HCT116 (cell line): ENCODE measurements at regions not wholly inside any gene's neighbourhood (a gene's known extent, or its start where the extent isn't known, plus 50 kb on each side); places are given as distances from the start of the nearest gene placed in this dataset.

ENCODE experiments used
- CEBPB ChIP-seq: IDR thresholded peaks from 2 replicates; pipeline ENCODE4 v1.6.1; 2012; ENCODE audit warnings: low read depth
- ELF1 ChIP-seq: IDR thresholded peaks from 2 replicates; pipeline ENCODE4 v1.6.1; 2012; ENCODE audit warnings: low read depth, borderline replicate concordance
- EZH2 ChIP-seq: fragments of 200-600 bp; sonication (generic); IDR thresholded peaks from 2 replicates; pipeline ENCODE4 v1.6.1; 2017; ENCODE audit warnings: antibody characterized with exemption, mixed run types
- FOSL1 ChIP-seq: IDR thresholded peaks from 2 replicates; pipeline ENCODE4 v1.6.1; 2012; ENCODE audit warnings: low read depth
- POLR2A ChIP-seq: IDR thresholded peaks from 2 replicates; pipeline ENCODE4 v1.7.0; 2011; ENCODE audit warnings: borderline replicate concordance; ENCODE audit not compliant: insufficient read depth, insufficient read length; ENCODE audit errors: extremely low read depth
- POLR2AphosphoS5 ChIP-seq: IDR thresholded peaks from 2 replicates; pipeline ENCODE4 v1.6.1; 2011; ENCODE audit warnings: mild to moderate bottlenecking, low read depth, low read length, moderate library complexity
- SIN3A ChIP-seq: IDR thresholded peaks from 2 replicates; pipeline ENCODE4 v1.6.1; 2012; ENCODE audit warnings: low read depth
- SRF ChIP-seq: IDR thresholded peaks from 2 replicates; pipeline ENCODE4 v1.6.1; 2012; ENCODE audit warnings: low read depth
- TCF7L2 ChIP-seq: IDR thresholded peaks from 2 replicates; pipeline ENCODE4 v1.7.0; 2011; ENCODE audit warnings: borderline replicate concordance, inconsistent platforms; ENCODE audit not compliant: insufficient read depth, insufficient read length; ENCODE audit errors: extremely low read depth
- ZNF274 ChIP-seq: fragments of 200-500 bp; sonication (Bioruptor generic); IDR thresholded peaks from 2 replicates; pipeline ENCODE4 v1.6.1; 2014; ENCODE audit warnings: mild to moderate bottlenecking, low read depth, low read length, inconsistent platforms
- TF ChIP-seq, protein P1 (sequence below), 3 experiments: fragments of 200-600 bp in 1 of 3; sonication (generic) in 1 of 3; IDR thresholded peaks in 2 of 3; conservative IDR thresholded peaks in 1 of 3; 2 replicates each; pipeline ENCODE4 v1.5.1; 2012 to 2017; ENCODE audit warnings: low read depth in 2 of 3, low read length in 2 of 3, antibody characterized with exemption in 1 of 3, borderline replicate concordance in 1 of 3, control low read depth in 1 of 3, mild to moderate bottlenecking in 1 of 3, mixed read lengths in 1 of 3, mixed run types in 1 of 3, moderate library complexity in 1 of 3; ENCODE audit not compliant: insufficient read depth in 1 of 3
- TF ChIP-seq, protein P2 (sequence below): IDR thresholded peaks from 2 replicates; pipeline ENCODE4 v1.6.1; 2012
- TF ChIP-seq, protein P3 (sequence below): IDR thresholded peaks from 2 replicates; pipeline ENCODE4 v1.6.1; 2012; ENCODE audit warnings: low read depth
- TF ChIP-seq, protein P4 (sequence below): IDR thresholded peaks from 2 replicates; pipeline ENCODE4 v1.6.1; 2011; ENCODE audit warnings: mild to moderate bottlenecking, low read length, moderate library complexity; ENCODE audit not compliant: insufficient replicate concordance; ENCODE audit errors: extremely low read depth

DNA sequence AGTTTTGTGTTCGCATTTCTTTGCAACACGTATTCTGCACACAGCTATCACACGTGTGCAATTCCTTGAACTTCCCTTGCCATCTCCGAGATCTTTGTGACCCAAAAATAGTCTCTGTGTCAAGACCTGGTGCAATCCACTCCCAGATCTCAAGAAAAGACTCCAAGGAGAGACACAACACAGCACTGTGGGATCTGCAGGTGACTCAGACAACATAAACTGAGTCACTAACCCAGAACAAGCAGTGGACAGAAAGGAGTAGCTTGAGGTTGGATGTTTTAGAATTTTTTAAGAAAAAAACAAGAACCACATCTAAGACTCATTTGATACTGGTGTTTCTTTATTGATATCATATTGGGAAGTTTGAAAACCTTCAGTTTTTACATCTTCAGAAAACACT is 396.9 kb downstream of the AGTPBP1 start:
- TF ChIP-seq, protein P1, sequence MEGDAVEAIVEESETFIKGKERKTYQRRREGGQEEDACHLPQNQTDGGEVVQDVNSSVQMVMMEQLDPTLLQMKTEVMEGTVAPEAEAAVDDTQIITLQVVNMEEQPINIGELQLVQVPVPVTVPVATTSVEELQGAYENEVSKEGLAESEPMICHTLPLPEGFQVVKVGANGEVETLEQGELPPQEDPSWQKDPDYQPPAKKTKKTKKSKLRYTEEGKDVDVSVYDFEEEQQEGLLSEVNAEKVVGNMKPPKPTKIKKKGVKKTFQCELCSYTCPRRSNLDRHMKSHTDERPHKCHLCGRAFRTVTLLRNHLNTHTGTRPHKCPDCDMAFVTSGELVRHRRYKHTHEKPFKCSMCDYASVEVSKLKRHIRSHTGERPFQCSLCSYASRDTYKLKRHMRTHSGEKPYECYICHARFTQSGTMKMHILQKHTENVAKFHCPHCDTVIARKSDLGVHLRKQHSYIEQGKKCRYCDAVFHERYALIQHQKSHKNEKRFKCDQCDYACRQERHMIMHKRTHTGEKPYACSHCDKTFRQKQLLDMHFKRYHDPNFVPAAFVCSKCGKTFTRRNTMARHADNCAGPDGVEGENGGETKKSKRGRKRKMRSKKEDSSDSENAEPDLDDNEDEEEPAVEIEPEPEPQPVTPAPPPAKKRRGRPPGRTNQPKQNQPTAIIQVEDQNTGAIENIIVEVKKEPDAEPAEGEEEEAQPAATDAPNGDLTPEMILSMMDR (IDR thresholded peaks at IDR 0.05 in 2 of 3, conservative IDR thresholded peaks at IDR 0.05 in 1 of 3; ENCODE audit: borderline replicate concordance in 1 of 3, insufficient read depth in 1 of 3, low read depth in 2 of 3, low read length in 2 of 3): no peak
- no peak for TF ChIP-seq POLR2AphosphoS5
- TF ChIP-seq SRF: no peak
- TF ChIP-seq ZNF274: no peak
- TF ChIP-seq, protein P2, sequence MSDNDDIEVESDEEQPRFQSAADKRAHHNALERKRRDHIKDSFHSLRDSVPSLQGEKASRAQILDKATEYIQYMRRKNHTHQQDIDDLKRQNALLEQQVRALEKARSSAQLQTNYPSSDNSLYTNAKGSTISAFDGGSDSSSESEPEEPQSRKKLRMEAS: no peak
- no peak for TF ChIP-seq CEBPB
- TF ChIP-seq EZH2: no peak
- TF ChIP-seq TCF7L2: no peak
- TF ChIP-seq, protein P3, sequence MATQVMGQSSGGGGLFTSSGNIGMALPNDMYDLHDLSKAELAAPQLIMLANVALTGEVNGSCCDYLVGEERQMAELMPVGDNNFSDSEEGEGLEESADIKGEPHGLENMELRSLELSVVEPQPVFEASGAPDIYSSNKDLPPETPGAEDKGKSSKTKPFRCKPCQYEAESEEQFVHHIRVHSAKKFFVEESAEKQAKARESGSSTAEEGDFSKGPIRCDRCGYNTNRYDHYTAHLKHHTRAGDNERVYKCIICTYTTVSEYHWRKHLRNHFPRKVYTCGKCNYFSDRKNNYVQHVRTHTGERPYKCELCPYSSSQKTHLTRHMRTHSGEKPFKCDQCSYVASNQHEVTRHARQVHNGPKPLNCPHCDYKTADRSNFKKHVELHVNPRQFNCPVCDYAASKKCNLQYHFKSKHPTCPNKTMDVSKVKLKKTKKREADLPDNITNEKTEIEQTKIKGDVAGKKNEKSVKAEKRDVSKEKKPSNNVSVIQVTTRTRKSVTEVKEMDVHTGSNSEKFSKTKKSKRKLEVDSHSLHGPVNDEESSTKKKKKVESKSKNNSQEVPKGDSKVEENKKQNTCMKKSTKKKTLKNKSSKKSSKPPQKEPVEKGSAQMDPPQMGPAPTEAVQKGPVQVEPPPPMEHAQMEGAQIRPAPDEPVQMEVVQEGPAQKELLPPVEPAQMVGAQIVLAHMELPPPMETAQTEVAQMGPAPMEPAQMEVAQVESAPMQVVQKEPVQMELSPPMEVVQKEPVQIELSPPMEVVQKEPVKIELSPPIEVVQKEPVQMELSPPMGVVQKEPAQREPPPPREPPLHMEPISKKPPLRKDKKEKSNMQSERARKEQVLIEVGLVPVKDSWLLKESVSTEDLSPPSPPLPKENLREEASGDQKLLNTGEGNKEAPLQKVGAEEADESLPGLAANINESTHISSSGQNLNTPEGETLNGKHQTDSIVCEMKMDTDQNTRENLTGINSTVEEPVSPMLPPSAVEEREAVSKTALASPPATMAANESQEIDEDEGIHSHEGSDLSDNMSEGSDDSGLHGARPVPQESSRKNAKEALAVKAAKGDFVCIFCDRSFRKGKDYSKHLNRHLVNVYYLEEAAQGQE: no peak
- no peak for TF ChIP-seq ELF1
- TF ChIP-seq POLR2A: no peak
- no peak for TF ChIP-seq FOSL1
- TF ChIP-seq, protein P4, sequence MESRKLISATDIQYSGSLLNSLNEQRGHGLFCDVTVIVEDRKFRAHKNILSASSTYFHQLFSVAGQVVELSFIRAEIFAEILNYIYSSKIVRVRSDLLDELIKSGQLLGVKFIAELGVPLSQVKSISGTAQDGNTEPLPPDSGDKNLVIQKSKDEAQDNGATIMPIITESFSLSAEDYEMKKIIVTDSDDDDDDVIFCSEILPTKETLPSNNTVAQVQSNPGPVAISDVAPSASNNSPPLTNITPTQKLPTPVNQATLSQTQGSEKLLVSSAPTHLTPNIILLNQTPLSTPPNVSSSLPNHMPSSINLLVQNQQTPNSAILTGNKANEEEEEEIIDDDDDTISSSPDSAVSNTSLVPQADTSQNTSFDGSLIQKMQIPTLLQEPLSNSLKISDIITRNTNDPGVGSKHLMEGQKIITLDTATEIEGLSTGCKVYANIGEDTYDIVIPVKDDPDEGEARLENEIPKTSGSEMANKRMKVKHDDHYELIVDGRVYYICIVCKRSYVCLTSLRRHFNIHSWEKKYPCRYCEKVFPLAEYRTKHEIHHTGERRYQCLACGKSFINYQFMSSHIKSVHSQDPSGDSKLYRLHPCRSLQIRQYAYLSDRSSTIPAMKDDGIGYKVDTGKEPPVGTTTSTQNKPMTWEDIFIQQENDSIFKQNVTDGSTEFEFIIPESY: no peak
- no peak for TF ChIP-seq SIN3A
